HepG2 (cell line): ENCODE measurements at regions not wholly inside any gene's neighbourhood (a gene's known extent, or its start where the extent isn't known, plus 50 kb on each side); places are given as distances from the start of the nearest gene placed in this dataset.

Source experiments
- BORCS8-MEF2B ChIP-seq: sonication (generic); formaldehyde crosslinking; IDR thresholded peaks from 2 replicates; pipeline ENCODE4 v1.8.0; 2022; ENCODE audit warnings: mild to moderate bottlenecking, missing genetic modification reagents
- GPBP1L1 ChIP-seq: sonication (generic); formaldehyde crosslinking; IDR thresholded peaks from 2 replicates; pipeline ENCODE4 v1.5.0; 2020; ENCODE audit warnings: mild to moderate bottlenecking, missing genetic modification reagents
- KLF11 ChIP-seq: IDR thresholded peaks from 2 replicates; pipeline ENCODE4 v1.6.1; 2016; ENCODE audit warnings: missing compliant biosample characterization
- NFAT5 ChIP-seq: sonication (generic); formaldehyde crosslinking; IDR thresholded peaks from 2 replicates; pipeline ENCODE4 v1.4.0; 2020; ENCODE audit warnings: missing genetic modification reagents
- NFYC ChIP-seq: IDR thresholded peaks from 2 replicates; pipeline ENCODE4 v1.6.1; 2016; ENCODE audit warnings: missing genetic modification reagents, missing compliant biosample characterization
- PCBP1 ChIP-seq: fragments of 200-400 bp; formaldehyde crosslinking; IDR thresholded peaks from 2 replicates; pipeline ENCODE4 v1.6.1; 2017; ENCODE audit warnings: mild to moderate bottlenecking, low read depth, low read length, borderline replicate concordance
- SALL1 ChIP-seq: sonication (generic); formaldehyde crosslinking; IDR thresholded peaks from 2 replicates; pipeline ENCODE4 v1.8.0; 2022; ENCODE audit warnings: mild to moderate bottlenecking, missing genetic modification reagents
- SMAD9 ChIP-seq: sonication (generic); formaldehyde crosslinking; IDR thresholded peaks from 2 replicates; pipeline ENCODE4 v1.5.1; 2020; ENCODE audit warnings: mild to moderate bottlenecking, missing genetic modification reagents
- SRY ChIP-seq: sonication (generic); formaldehyde crosslinking; IDR thresholded peaks from 2 replicates; pipeline ENCODE4 v1.8.0; 2022; ENCODE audit warnings: mild to moderate bottlenecking, missing genetic modification reagents
- STAT6 ChIP-seq: sonication (generic); formaldehyde crosslinking; IDR thresholded peaks from 2 replicates; pipeline ENCODE4 v1.4.0; 2020; ENCODE audit warnings: missing genetic modification reagents, mild to moderate bottlenecking, borderline replicate concordance
- TFDP2 ChIP-seq: sonication (generic); formaldehyde crosslinking; IDR thresholded peaks from 2 replicates; pipeline ENCODE4 v1.4.0; 2020; ENCODE audit warnings: missing genetic modification reagents
- TFE3 ChIP-seq: IDR thresholded peaks from 2 replicates; pipeline ENCODE4 v1.6.1; 2016
- TSC22D2 ChIP-seq: sonication (generic); formaldehyde crosslinking; IDR thresholded peaks from 2 replicates; pipeline ENCODE4 v1.5.1; 2020; ENCODE audit warnings: missing genetic modification reagents, mild to moderate bottlenecking, borderline replicate concordance
- ZBTB43 ChIP-seq: sonication (generic); formaldehyde crosslinking; conservative IDR thresholded peaks from 2 replicates; pipeline ENCODE4 v1.4.0; 2020; ENCODE audit warnings: missing genetic modification reagents
- ZNF660 ChIP-seq: sonication (generic); formaldehyde crosslinking; IDR thresholded peaks from 2 replicates; pipeline ENCODE4 v1.5.1; 2020; ENCODE audit warnings: mild to moderate bottlenecking, low read depth, missing genetic modification reagents, borderline replicate concordance
- ZNF678 ChIP-seq: sonication (generic); formaldehyde crosslinking; IDR thresholded peaks from 2 replicates; pipeline ENCODE4 v1.4.0; 2020; ENCODE audit warnings: mild to moderate bottlenecking, missing genetic modification reagents
- ZSCAN25 ChIP-seq: sonication (generic); formaldehyde crosslinking; IDR thresholded peaks from 2 replicates; pipeline ENCODE4 v1.8.0; 2022; ENCODE audit warnings: mild to moderate bottlenecking, missing genetic modification reagents

- TF ChIP-seq NFAT5 (CRISPR knock-in tag) (no peak), GPBP1L1 (no peak), SRY (CRISPR knock-in tag) (peak; percentile 53; the same call in 1 of the 2 replicates), SALL1 (CRISPR knock-in tag) (peak; percentile 53), ZBTB43 (peak; percentile 50; the same call in 1 of the 2 replicates), KLF11 (CRISPR knock-in tag) (no peak), ZNF660 (CRISPR knock-in tag) (no peak), NFYC (CRISPR knock-in tag) (no peak), ZNF678 (CRISPR knock-in tag) (no peak), TFE3 (CRISPR knock-in tag) (0 out of 2 replicates have a peak, but pooled peaks have one; percentile 22), SMAD9 (CRISPR knock-in tag) (no peak), TFDP2 (CRISPR knock-in tag) (no peak), ZSCAN25 (CRISPR knock-in tag) (no peak), TSC22D2 (CRISPR knock-in tag) (0 out of 2 replicates have a peak, but pooled peaks have one; percentile 60), STAT6 (no peak), BORCS8-MEF2B (0 out of 2 replicates have a peak, but pooled peaks have one; percentile 41), PCBP1 (no peak)
Observed at GRCh38 chr17:6303664-6304063, 131.3 kb downstream of the AIPL1 start (continued).
